ENCODE measurements at regions not wholly inside any gene's neighbourhood (a gene's known extent, or its start where the extent isn't known, plus 50 kb on each side); places are given as distances from the start of the nearest gene placed in this dataset.

DNA sequence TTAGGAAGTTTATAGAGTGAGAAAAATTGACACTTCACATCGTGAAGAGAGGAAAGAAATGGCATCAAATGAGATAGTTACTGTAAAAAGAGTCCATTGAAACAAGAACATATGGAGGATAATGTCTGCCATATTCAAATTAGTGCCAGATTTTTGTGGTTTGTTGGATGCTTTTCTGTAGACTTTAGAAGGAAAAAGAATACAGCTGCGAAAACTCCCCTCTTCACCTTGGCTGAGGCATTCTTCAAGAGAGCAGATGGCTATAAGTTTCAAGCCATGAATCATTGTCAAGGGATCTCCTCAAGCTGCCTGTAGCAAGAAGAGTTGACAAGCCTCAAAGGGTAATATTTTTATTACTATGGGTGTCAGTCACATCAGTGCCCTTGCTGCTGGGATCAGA is 507.4 kb upstream of the RAG2 start:
- no peak overlapping the region for H3K27ac ChIP-seq (ENCODE audit: low read depth, low read length)
- H2AFZ ChIP-seq (ENCODE audit: low read length, unreplicated experiment), result no peak overlapping the region
- no peaks in the 10 kb centered on the region for H3K4me1 ChIP-seq (ENCODE audit: control insufficient read depth, insufficient read depth, low read length, unreplicated experiment)
- H3K27me3 ChIP-seq (ENCODE audit: insufficient read depth, low read length), result no peaks in the 10 kb centered on the region
- no peak overlapping the region for H3K4me3 ChIP-seq (ENCODE audit: low read depth, low read length)
- no peaks in the 10 kb centered on the region for H3K79me2 ChIP-seq (ENCODE audit: control insufficient read depth, insufficient read depth, low read length, unreplicated experiment)
- H3K36me3 ChIP-seq (ENCODE audit: insufficient read depth, low read length), result no peaks in the 10 kb centered on the region

DNA sequence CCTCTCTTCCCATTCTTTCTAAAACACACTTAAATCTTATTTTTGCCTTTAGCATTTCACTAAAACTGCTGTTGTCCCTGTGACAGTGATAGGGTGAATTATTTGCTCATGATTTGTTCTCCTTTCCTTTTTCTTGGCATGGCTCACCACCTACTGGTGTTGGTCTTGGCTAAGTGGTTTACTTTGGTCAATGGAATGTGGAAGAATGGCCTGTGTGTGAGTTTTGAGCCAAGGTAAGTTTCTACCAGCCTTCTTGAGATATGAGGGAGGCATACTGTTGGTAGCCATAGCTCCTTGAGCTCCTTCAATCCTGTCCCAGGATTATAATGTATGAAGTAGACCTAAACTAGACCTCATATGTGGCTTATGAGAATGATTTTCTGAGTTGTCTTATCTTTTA is 506.3 kb upstream of the RAG2 start:
- Histone ChIP-seq H3K36me3 (ENCODE audit: insufficient read depth, low read length) (no peaks in the 10 kb centered on the region), H2AFZ (ENCODE audit: low read length, unreplicated experiment) (no peak overlapping the region), H3K27ac (ENCODE audit: low read depth, low read length) (no peak overlapping the region), H3K4me1 (ENCODE audit: control insufficient read depth, insufficient read depth, low read length, unreplicated experiment) (no peaks in the 10 kb centered on the region), H3K27me3 (ENCODE audit: insufficient read depth, low read length) (no peaks in the 10 kb centered on the region), H3K79me2 (ENCODE audit: control insufficient read depth, insufficient read depth, low read length, unreplicated experiment) (no peaks in the 10 kb centered on the region), H3K4me3 (ENCODE audit: low read depth, low read length) (no peak overlapping the region)

DNA sequence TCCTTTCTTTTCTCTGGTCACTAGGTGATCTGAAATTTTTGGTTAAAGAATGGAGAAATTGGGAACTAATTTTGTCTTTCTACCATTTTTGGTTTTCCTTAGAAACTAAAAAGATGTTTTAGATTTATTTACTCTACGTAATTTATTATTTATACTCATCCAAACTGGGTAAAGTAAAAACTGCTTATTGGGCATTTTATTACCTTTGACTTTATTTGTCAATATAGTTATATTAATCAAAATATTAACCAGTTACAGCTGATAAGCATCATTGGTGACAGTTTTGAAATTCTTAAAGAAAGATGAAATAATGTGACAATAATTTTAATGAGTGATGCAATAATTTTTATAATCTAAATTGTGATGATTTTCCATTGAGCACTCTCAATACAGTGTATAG is 502.0 kb upstream of the RAG2 start:
- H3K4me3 ChIP-seq (ENCODE audit: low read depth, low read length), result no peak overlapping the region
- H3K36me3 ChIP-seq (ENCODE audit: insufficient read depth, low read length), result no peaks in the 10 kb centered on the region

DNA sequence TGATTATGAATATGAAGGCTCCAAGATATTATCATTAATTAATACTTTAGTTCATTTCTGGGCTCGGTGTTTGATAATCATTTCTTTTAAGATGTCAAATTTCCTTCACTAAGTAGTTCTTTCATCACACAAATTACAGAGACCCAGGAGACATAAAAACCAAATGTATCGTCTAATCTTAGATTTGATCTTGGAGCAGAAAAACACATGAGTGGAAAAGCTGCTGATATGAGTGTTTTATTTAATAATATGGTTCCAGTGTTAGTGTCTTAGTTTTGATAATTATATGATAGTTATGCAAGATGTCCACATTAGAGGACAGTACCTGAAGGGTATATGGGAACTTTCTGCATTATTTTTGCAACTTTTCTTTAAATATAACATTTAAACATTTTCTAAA is 494.5 kb upstream of the RAG2 start:
- Histone ChIP-seq H3K36me3 (ENCODE audit: insufficient read depth, low read length) (no peaks in the 10 kb centered on the region), H3K27ac (ENCODE audit: low read depth, low read length) (no peak overlapping the region), H3K4me1 (ENCODE audit: control insufficient read depth, insufficient read depth, low read length, unreplicated experiment) (no peaks in the 10 kb centered on the region), H2AFZ (ENCODE audit: low read length, unreplicated experiment) (no peak overlapping the region), H3K4me3 (ENCODE audit: low read depth, low read length) (no peak overlapping the region), H3K27me3 (ENCODE audit: insufficient read depth, low read length) (no peaks in the 10 kb centered on the region), H3K79me2 (ENCODE audit: control insufficient read depth, insufficient read depth, low read length, unreplicated experiment) (no peaks in the 10 kb centered on the region)

More for the DNA sequence above, 502.0 kb upstream of the RAG2 start:
- Histone ChIP-seq H3K27me3 (ENCODE audit: insufficient read depth, low read length) (no peaks in the 10 kb centered on the region), H3K27ac (ENCODE audit: low read depth, low read length) (no peak overlapping the region), H3K79me2 (ENCODE audit: control insufficient read depth, insufficient read depth, low read length, unreplicated experiment) (no peaks in the 10 kb centered on the region), H2AFZ (ENCODE audit: low read length, unreplicated experiment) (no peak overlapping the region), H3K4me1 (ENCODE audit: control insufficient read depth, insufficient read depth, low read length, unreplicated experiment) (no peaks in the 10 kb centered on the region)

DNA sequence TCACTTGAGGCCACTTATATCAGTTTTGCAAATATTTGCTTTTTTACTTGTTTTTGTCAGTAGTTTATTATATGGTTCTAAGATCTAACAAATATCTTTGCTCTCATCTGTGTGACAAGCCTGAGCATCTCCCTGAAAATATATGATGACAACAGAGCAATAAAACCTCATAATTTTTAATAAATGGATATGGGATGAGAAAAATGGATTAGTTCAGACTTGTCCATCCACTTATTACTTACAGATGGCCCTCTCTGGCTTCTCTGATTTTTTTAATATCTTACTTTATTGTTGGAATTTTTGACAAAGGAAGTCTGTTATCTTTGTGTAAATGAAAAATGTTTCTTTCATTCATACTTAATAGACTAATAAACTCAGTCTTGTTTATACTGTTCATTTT is 491.4 kb upstream of the RAG2 start:
- Histone ChIP-seq H3K27me3 (ENCODE audit: insufficient read depth, low read length) (no peaks in the 10 kb centered on the region), H3K27ac (ENCODE audit: low read depth, low read length) (no peak overlapping the region), H2AFZ (ENCODE audit: low read length, unreplicated experiment) (no peak overlapping the region), H3K79me2 (ENCODE audit: control insufficient read depth, insufficient read depth, low read length, unreplicated experiment) (no peaks in the 10 kb centered on the region), H3K4me3 (ENCODE audit: low read depth, low read length) (no peak overlapping the region), H3K4me1 (ENCODE audit: control insufficient read depth, insufficient read depth, low read length, unreplicated experiment) (no peaks in the 10 kb centered on the region), H3K36me3 (ENCODE audit: insufficient read depth, low read length) (no peaks in the 10 kb centered on the region)

DNA sequence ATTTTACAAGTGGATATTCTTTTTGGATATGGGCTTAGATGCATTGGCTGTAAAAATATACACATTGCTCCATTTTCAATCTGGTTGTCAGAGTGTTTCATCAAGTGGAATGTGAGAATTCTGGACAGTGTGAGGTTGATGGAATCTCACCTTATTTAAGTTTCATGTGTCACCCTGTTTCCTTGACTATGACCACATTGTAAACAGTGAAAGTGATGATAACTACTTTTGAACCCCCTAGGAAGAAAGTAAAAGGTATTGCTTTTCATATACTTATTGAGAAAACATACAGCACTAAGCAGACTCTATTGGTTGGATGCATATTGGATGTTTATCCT is 490.5 kb upstream of the RAG2 start:
- H3K27me3 ChIP-seq (ENCODE audit: insufficient read depth, low read length), result no peaks in the 10 kb centered on the region
- H3K4me1 ChIP-seq (ENCODE audit: control insufficient read depth, insufficient read depth, low read length, unreplicated experiment), result no peaks in the 10 kb centered on the region
- no peak overlapping the region for H2AFZ ChIP-seq (ENCODE audit: low read length, unreplicated experiment)
- H3K36me3 ChIP-seq (ENCODE audit: insufficient read depth, low read length), result no peaks in the 10 kb centered on the region
- H3K27ac ChIP-seq (ENCODE audit: low read depth, low read length), result no peak overlapping the region
- no peak overlapping the region for H3K4me3 ChIP-seq (ENCODE audit: low read depth, low read length)
- no peaks in the 10 kb centered on the region for H3K79me2 ChIP-seq (ENCODE audit: control insufficient read depth, insufficient read depth, low read length, unreplicated experiment)

DNA sequence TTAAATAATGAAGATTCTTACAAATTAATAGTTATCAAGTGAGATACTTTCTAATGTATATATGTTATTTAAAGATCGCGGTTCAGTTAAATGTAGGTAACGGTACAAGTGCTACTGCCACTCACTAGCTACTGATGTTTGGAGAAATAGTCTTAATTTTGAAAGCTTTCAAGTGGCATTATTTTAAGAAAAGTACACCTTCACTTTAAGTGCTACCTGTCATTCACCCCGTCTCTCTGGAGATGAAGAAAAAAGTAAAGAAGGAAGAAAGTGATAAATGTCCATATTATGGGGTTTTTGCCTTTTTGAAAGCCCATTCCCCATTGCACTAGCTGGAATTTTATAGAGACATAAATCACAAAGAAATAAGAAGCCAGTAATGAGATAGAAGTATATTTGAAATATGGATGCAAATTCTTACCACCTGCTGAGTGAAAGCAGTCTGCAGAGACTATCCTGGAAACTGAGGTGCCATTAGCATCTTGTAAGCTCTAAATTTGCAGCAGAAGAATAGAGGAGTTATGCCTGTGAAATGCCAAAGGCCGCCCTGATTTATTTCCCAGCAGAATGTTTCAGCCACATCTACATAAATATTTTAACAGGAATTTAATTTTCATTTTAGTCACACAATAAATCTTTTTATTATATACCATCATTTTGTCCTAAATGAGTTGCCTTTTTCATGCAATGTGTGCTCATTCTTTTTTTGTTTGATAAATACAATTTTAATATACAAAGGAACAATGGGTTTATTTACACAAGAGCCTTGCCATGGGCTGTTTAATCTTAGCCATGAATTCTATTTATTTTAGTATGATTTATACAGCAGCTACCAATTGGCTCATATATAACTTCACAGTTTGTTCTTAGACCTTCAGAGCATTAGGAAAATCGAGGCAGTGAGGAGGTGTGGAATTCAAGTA is 489.9 kb upstream of the RAG2 start:
- Histone ChIP-seq H2AFZ (ENCODE audit: low read length, unreplicated experiment) (no peak overlapping the region), H3K4me3 (ENCODE audit: low read depth, low read length) (no peak overlapping the region), H3K27ac (ENCODE audit: low read depth, low read length) (no peak overlapping the region), H3K36me3 (ENCODE audit: insufficient read depth, low read length) (no peaks in the 10 kb centered on the region), H3K27me3 (ENCODE audit: insufficient read depth, low read length) (no peaks in the 10 kb centered on the region), H3K79me2 (ENCODE audit: control insufficient read depth, insufficient read depth, low read length, unreplicated experiment) (no peaks in the 10 kb centered on the region), H3K4me1 (ENCODE audit: control insufficient read depth, insufficient read depth, low read length, unreplicated experiment) (no peaks in the 10 kb centered on the region)

DNA sequence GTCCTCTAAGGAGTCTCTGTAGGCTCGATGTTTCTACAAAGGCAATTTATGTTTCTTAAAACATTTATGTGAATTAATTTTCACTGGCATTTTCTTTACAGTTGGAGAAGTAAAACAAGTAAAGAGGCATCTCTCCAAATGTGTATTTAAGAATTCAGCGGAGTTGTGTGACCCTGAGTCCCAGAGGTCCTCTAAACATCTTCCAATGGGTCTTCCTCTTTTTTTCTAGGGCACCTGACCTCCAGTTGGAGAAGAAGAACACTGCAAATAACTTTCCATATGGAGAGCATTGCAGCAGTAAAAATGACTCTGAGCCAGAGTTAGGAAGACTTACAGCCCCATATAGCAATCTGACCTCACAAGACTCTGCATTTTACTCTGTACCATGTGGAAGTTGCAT is 480.5 kb upstream of the RAG2 start:
- Histone ChIP-seq H3K27ac (ENCODE audit: low read depth, low read length) (no peak overlapping the region), H3K79me2 (ENCODE audit: control insufficient read depth, insufficient read depth, low read length, unreplicated experiment) (no peaks in the 10 kb centered on the region), H3K27me3 (ENCODE audit: insufficient read depth, low read length) (no peaks in the 10 kb centered on the region), H3K4me3 (ENCODE audit: low read depth, low read length) (no peak overlapping the region), H3K36me3 (ENCODE audit: insufficient read depth, low read length) (no peaks in the 10 kb centered on the region), H3K4me1 (ENCODE audit: control insufficient read depth, insufficient read depth, low read length, unreplicated experiment) (no peaks in the 10 kb centered on the region), H2AFZ (ENCODE audit: low read length, unreplicated experiment) (no peak overlapping the region)

DNA sequence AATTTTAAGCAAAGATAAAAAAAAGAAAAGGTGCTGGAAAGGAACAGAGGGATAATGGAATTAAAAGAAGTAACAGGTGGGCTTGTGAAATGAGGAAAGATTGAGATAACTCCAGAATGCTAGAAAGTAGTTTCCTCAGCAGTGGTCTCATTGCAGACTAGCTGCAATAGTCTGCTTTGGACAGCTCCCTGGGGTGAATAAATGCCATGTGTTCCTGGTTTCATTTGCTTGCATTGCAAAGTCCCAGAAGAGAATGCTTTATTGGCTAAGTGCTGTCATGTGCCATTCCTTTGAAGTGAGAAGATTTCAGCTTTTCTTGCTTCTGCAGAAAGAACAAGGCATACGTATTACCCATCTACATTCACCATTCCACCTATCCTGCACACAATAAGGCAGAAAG is 478.8 kb upstream of the RAG2 start:
- no peak overlapping the region for H2AFZ ChIP-seq (ENCODE audit: low read length, unreplicated experiment)
- no peaks in the 10 kb centered on the region for H3K79me2 ChIP-seq (ENCODE audit: control insufficient read depth, insufficient read depth, low read length, unreplicated experiment)
- no peak overlapping the region for H3K4me3 ChIP-seq (ENCODE audit: low read depth, low read length)
- no peaks in the 10 kb centered on the region for H3K36me3 ChIP-seq (ENCODE audit: insufficient read depth, low read length)
- no peaks in the 10 kb centered on the region for H3K27me3 ChIP-seq (ENCODE audit: insufficient read depth, low read length)
- no peak overlapping the region for H3K27ac ChIP-seq (ENCODE audit: low read depth, low read length)
- H3K4me1 ChIP-seq (ENCODE audit: control insufficient read depth, insufficient read depth, low read length, unreplicated experiment), result no peaks in the 10 kb centered on the region

DNA sequence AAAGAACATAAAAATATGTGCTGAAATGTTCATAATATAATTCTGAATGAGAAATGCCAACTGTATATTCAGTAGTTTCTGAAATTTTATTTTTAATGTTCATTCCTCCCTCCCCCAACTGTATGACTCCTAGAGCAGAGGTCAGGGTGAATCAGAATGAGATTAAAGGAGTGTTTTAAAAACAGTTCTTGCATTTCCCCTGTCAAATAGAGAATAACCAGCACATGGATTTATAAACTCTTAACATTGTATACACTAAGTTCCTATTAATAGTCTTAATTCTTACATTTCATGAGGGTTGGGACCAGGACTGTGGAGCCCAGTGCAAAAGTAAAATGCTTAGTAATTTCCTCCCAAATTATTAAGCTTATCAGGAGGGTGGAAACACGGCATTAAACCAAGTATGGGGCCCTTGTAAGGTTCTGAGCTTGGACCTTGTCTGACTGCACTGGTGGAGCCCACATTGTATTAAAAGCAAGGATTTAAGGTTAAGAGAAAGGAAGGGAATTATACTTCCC is 474.6 kb upstream of the RAG2 start:
- no peak overlapping the region for H2AFZ ChIP-seq (ENCODE audit: low read length, unreplicated experiment)
- H3K36me3 ChIP-seq (ENCODE audit: insufficient read depth, low read length), result no peaks in the 10 kb centered on the region
- no peaks in the 10 kb centered on the region for H3K79me2 ChIP-seq (ENCODE audit: control insufficient read depth, insufficient read depth, low read length, unreplicated experiment)
- H3K4me1 ChIP-seq (ENCODE audit: control insufficient read depth, insufficient read depth, low read length, unreplicated experiment), result no peaks in the 10 kb centered on the region
- H3K27me3 ChIP-seq (ENCODE audit: insufficient read depth, low read length), result no peaks in the 10 kb centered on the region
- no peak overlapping the region for H3K27ac ChIP-seq (ENCODE audit: low read depth, low read length)
- no peak overlapping the region for H3K4me3 ChIP-seq (ENCODE audit: low read depth, low read length)

DNA sequence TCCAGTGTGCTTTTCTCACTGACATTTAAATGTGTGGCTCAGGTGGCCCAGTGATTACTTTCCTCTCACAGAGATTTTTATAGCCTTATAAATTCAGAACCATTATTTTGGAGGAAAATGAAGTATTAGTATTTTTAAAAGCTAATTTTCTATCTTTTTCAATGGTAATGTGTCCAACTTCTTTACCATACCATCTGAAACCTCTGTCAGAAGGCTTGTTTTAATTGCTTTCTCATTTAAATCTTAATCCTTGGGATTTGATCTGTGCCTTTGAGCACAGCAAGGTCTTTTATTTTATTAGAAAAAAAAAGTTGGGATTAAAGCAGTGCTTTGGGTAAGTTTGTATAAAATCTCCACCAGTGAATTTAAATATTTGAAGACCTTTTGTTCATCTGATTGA is 452.3 kb upstream of the RAG2 start:
- no peaks in the 10 kb centered on the region for H3K4me1 ChIP-seq (ENCODE audit: control insufficient read depth, insufficient read depth, low read length, unreplicated experiment)
- no peaks in the 10 kb centered on the region for H3K79me2 ChIP-seq (ENCODE audit: control insufficient read depth, insufficient read depth, low read length, unreplicated experiment)
- no peak overlapping the region for H2AFZ ChIP-seq (ENCODE audit: low read length, unreplicated experiment)

More for the DNA sequence above, 452.3 kb upstream of the RAG2 start:
- Histone ChIP-seq H3K36me3 (ENCODE audit: insufficient read depth, low read length) (no peaks in the 10 kb centered on the region), H3K27me3 (ENCODE audit: insufficient read depth, low read length) (no peaks in the 10 kb centered on the region), H3K4me3 (ENCODE audit: low read depth, low read length) (no peak overlapping the region), H3K27ac (ENCODE audit: low read depth, low read length) (no peak overlapping the region)
